SKM-1 treated with dmso at 0.1 percent for 144 hours (cell line): ENCODE measurements at regions not wholly inside any gene's neighbourhood (a gene's known extent, or its start where the extent isn't known, plus 50 kb on each side); places are given as distances from the start of the nearest gene placed in this dataset.

Source experiments
- DNase-seq: peaks from one replicate; lab custom pipeline; 2025; ENCODE audit not compliant: unreplicated experiment; lab: John Stamatoyannopoulos, UW

DNA sequence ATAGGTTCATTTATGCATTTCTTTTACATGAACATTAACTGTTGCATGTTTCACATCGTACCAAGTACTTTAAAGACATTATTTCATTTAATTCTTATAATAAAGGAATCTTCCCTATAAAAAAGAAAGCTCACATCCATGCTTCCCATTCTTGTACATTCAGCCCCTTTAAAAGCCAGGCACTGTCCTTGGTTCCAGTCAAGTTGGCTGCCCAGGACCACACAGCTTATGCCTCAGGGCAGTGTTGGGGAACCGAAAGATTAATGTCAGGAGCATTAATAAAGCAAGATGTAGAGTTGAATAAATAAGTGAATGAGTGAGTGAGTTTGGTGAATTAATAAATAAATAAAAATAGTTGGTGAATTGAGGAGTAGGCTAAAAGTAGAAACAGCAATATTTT, 409.4 kb upstream of the DAB1 start:
- no peak for DNase-seq

DNA sequence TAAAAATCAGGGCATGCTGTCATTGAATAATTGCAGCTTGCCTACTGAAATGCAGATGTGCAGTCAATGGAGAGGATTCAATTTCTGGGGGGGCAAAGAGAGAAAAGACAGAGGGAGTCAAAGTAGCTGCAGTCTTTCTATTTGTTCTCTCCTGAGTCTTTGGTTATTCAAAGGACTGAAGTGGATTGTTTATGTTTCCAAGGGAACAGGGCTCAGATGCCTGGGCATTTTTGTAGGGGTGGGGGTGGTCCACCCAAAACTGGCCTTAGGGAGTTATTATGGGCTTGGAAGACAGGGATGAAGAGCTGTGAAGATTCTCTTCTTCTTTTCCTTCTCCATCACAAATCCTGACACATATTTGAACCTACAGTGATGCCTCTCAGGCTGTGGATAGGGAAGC, 408.8 kb upstream of the DAB1 start:
- DNase-seq, result no peak

DNA sequence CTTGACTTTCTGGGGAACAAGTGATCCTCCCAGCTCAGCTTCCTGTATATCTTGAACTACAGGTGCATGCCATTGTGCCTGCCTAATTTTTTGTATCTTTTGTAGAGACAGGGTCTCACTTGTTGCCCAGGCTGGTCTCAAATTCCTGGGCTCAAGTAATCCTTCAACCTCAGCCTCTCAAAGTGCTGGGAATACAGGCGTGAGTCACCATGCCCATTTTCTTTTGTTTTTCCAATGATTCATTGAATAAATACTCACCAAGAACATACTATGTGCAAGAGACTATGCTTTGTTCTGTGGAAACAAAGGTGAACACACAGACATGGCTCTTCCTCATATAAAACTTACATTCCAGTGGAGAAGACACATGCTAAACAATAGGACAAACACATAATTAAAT, 407.8 kb upstream of the DAB1 start:
- DNase-seq, result no peak

DNA sequence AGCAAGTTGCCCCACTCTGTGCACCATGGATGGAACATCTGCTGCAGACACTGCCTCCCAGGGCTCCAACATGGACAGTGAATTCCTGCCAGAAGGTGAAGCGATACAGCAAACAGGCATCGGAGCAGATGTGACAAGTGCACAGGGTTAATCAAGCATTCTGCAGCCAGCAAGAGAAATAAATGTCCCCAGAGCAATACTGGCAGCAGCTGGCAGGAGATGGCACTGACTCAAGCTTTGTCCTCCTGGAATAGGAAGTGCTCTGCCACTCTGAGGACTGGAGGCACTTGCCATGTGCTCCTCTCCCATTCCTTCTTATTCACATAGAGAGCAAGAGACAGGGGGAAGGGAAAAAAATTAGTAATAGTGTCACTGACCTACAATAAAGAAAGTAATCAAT, 402.7 kb upstream of the DAB1 start:
- DNase-seq, result no peak

DNA sequence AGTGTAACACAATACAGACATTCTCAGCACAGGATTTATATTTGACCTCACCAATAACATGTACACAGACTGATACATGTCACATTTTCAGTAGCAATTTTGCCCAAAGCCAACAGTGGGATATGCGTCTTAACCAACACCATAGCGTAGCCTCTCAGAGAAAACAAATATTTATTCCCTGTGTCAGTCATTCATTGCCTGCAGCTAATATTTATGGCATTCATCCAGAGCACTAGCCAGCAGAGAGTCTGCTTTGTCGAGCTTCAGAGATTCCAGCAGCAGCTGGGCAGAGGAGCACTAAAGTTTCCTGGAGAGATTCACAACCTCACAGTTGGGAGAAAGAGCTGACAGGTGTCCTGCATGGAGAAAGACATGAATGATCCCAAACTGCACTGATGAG, 400.7 kb upstream of the DAB1 start:
- DNase-seq, result no peak

DNA sequence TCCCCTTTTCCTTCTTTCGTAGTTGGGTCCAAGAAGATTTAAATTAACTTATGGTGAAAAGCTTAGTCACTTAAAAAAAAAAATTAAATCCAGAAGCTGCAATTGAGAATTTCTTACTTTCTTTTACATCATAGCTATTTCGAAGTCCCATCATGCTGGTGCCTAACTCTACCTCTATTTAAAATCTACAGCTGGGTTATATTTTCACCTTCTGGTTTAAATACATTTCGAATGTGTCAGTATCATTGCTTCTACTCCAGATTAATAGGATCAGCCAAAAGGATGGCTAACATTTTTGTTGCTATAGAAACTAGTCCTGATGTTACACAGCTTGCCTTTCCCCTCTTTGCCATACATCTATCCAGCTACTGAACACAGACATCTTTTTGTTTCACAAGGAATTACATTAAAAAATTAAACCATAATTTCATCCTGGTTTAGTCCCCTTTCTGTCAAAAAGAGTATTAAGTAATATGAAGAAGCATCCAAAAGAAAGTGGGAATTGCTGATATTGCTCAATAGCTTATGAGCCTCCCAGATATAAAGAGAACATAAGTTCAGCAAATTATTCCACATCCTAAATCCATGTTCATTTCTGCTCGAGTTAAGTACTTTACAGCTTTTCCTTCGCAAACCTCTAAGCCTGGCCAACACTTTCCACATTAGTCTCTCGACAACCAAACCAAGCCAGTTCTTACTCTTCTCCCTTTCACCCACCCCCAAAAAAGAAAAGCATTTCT, 396.7 kb upstream of the DAB1 start:
- no peak for DNase-seq

DNA sequence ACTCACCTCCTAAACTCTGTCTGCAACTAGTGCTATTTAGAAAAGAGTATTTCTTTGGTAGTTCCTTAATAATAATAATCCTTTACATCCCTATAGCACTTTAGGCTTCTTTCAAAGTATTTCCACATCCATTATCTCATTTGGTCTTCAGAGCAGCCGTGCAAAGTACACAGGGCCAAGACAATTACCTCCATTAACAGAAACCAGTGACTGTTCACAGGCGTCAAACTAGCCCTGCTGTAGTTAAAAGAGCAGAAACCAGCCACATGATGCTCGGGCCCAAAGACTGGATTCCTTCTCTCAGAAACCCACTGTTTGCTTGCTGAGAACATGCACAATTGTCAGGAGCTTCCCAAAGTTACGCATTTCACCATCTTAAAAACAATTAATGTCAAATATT, 396.0 kb upstream of the DAB1 start:
- no peak for DNase-seq

DNA sequence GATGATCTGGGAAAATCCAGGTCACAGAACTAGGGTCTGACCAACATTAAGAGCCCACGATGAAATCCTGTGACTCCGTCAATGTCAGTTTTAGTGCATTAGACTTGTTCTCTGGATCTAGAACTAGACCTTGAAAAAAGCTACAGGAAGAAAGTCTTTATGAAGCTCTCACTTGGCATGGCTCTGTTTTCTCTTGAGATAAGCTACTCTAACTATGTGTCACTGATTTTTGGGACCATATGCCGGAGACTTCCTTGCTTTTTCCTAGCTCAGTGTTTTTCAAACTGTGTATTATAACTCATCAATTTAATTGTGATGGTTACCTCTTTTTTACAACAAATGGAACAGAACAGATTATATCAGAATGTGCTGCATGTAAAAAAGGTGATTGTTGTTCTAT, 379.7 kb upstream of the DAB1 start:
- no peak for DNase-seq

DNA sequence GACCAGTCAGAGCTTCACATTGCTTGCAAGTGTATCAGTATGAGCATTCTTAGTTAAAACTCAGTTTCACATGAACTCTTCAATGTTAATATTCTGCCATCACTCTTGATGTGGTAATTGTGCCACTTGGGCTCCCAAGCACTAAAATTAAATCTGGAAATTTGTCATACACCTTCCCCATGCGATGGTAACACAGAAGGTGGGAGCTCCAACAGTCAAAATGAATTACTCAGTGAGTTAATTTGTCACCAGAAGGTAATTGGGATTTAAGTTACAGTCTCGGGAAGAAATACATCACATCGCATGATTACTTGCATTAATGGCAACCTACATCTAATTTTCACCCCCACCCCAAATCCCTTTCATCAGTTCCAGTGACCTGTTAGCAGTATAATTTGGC, 376.5 kb upstream of the DAB1 start:
- no peak for DNase-seq

DNA sequence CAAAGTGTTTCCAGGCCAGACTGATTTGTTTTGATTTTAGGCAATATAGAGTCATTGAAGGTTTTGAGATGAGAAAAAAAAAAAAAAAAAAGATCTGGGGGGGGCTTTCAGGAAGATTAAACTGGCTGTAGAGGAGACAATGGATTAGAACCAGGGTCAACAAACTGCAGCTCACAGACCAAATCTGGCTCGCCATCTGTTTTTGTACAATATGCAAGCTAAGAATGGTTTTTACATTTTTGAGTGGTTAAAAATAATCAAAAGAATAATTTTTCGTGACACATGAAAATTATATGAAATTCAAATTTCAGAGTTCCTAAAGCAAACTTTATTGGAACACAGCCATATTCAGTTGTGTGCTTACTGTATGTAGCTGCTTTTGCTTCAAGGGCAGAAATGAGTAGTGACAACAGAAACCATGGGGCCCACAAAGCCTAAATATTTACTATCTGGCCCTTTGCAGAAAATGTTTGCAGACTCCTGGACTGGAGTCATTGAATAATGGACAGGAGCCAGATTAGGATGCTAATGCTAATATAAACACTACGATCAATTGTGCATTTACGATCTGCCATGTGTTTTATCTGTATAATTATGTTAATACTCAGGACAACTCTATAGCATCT, 375.7 kb upstream of the DAB1 start:
- no peak for DNase-seq

DNA sequence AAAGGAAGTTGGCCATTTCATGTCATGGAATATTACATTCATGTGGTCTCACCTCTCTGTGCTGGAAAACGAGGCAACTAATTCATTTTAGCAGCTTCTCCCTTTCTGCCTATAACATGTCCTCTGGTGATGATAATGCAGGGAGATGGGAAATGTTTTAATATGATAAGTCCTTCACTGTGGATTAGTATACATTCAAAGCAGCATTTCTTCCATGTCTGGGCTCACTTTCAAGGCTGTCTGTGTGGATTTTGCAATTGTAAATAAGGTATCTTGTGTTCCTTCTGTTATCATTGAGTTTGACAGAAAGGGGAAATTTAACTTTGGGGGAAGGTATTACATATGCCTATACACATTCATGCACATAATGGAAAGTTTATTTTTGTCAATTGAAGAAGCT, 374.7 kb upstream of the DAB1 start:
- DNase-seq, result no peak

DNA sequence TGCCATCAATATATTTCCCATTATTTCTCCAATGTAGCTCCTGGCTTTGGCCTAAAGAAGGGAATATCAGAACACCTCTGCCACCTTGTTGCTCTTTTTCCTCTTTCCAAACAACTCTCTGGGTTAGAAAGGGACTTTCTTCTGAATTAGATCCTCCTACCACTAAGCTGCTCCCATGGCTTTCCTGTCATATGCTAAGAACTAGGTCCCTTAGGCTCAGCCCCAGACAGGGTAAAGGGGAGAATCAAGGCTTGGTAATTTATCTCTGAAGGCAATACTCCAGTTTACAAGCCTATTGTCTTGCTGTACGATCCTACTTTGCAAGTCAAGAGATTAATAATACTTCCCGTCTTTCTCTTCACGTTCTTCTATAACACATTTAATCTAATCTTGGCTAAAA, 373.2 kb upstream of the DAB1 start:
- no peak for DNase-seq

DNA sequence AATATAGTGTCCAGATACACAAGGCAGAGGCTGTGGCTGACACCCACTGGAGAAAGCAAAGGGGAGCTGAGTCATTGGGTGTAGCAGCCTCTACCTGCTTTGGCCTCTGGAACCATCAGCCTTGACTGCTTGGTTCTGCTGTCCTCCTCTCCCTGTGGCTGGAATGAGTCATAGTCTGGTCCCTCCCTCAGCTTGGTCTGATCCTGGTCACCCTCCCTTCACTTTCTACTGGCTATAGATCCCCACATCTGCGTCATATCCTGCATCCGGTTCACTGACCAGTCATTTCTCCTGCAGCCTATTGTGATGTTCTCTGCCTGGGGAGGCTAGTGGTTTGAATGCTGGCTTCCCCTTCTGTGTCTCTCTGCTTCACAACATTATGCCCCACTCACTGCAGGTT, 372.8 kb upstream of the DAB1 start:
- no peak for DNase-seq

DNA sequence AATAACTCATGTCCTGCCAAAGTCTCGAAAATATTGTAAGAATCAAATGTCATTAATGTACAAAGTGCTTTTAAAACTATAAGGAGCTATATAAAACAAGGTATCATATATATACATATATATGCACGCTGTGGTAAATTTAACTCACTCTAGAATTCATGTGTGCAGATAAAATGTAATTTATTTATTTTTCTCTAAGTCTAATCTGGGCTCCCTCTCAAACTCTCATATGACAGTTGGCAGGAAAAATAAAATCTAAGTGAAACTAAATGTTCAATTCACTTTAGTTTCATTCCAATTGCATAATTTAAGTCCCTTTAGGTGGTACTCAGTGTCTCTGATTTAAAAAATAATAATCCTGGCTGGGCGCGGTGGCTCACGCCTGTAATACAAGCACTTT, 372.0 kb upstream of the DAB1 start:
- DNase-seq, result no peak

DNA sequence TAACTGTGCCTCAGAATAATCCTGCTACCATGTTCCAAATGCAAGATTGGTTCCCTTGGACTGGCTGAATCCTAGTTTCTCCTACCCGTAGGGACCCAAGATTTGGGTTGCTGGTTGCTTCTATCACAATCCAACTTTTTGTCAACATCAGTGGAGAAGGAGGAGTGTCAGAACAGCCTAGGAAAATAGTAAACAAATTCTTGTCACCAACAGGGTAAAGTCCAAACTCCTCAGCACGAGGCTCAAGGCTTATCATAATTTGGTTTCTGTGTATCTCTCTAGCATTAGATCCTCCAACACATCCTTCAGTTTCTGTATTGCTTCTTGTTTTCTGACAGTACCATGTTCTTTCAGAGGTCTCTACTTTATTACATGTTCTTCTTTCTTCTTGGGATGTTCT, 370.2 kb upstream of the DAB1 start:
- no peak for DNase-seq

DNA sequence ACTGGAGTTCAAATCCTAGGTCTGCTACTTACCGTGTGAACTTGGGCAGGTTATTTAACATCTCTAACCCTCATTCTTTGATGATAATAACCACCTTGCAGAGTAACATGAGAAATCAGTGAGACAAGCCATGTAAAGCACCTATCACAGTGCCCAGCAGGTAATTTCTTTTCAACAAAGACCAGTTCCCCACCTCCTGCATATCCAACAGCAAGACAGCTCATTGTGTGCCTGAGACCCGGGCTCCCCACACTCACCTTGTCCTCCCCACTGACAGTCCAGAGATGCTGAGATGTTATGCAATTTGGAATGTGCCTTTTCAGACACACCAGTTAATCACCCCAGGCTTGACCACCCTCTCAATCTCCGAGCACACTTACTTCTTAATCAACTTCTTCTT, 367.6 kb upstream of the DAB1 start:
- no peak for DNase-seq

DNA sequence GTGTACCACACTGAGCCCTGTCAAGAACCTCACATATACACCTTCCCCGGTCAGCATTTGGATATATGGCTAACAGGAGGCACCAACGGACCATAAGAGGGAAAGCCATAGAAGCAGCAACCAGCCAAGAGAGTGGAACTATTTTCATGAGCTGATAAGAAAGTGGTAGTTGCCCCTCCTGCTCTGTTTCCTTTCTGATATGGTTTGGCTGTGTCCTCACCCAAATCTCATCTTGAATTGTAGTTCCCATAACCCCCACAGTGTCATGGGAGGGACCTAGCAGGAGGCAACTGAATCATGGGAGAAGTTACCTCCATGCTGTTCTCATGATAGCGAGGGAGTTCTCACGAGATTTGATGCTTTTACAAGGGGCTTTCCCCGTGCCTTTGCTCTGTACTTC, 366.1 kb upstream of the DAB1 start:
- no peak for DNase-seq

DNA sequence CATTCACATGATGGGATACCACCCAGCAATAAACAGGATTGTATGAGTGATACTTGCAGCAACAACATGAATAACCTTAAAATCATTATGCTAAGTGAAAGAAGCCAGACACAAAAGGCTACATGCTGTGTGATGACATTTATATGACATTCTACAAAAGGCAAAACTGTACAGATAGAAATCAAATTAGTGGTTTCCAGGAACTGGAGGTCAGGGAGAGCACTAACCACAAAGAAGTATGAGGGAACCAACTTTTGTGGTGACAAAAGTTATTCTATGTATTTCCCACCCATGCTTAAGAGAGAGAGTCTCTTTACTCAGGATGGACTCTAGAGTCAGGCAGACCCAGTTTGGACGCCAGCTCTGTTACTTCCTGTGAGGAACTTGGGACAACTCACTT, 364.5 kb upstream of the DAB1 start:
- DNase-seq, result no peak

DNA sequence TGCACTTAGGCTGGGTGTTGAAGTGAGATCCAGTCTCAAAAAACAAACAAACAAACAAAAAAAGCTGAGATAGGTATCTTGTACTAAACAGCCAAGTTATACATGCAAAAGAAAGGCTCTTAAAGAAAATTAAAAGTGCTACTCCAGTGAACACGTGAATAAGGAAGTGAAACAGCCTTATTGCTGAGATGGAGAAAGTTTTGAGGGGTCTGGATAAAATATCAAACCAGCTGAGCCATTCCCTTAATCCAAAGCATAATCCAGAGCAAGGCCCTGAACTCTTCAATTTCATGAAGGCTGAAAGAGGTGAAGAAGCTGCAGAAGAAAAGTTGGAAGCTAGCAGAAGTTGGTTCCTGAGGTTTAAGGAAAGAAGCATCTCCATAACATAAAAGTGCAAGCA, 360.5 kb upstream of the DAB1 start:
- no peak for DNase-seq

DNA sequence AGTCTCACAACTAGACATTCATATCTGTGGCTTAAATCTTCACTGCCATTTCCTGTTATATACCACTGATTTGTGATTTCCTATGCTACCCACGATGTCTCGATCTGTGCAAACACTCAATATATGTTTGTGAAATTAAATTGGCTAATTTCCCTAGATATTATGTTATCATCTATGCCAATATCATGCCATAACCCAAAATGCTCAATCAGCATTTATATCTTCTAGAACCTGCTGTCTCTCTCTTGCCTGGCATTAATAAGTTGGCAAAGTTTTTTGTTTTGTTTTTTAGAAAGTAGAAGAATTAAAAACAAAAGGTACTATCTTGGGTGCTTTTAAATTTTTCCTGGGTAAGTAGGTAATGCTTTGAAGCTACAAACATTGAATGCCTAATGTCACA, 358.5 kb upstream of the DAB1 start:
- no peak for DNase-seq

DNA sequence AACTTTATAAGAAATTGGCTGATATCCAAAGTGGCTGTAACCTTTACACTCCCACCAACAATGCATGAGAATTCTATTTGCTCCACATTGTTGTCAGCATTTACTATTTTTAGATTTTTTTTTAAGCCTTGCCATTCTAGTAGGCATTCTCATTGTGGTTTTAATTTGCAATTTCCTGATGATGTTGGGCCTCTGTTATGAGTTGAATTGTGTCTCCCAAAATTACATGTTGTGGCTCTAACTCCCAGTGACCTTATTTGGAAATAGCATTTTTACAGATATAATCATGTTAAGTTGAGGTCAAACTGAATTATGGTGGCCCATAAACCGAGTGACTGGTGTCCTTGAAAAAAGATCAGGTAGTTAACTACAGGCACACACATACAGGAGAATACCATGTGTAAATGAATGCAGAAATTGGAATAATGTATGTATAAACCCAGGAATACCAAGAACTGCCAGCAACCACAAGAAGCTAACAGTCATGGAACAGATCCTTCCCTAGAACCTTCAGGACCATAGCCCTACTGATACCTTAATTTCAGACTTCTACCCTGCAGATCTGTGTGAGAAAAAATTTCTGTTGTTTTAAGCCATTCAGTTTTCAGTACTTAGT, 348.8 kb upstream of the DAB1 start:
- no peak for DNase-seq

DNA sequence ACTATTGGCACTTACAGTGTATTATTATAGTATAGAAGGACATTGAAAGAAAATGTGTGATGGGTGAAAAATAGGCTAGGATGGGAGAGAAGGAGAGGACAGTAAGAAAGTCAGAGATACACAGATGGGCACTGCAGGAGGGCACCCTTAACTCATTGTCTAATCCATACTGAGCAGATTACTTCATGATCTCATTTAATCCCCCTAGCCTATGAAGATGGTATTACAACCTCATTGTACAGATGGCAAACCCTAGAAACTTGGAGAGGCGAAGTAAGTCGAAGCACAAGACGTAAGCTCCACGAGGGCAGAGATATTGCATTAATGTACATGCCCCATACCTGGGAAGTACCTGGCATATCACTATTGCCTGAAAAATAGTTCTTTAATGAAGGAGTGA, 346.9 kb upstream of the DAB1 start:
- no peak for DNase-seq

DNA sequence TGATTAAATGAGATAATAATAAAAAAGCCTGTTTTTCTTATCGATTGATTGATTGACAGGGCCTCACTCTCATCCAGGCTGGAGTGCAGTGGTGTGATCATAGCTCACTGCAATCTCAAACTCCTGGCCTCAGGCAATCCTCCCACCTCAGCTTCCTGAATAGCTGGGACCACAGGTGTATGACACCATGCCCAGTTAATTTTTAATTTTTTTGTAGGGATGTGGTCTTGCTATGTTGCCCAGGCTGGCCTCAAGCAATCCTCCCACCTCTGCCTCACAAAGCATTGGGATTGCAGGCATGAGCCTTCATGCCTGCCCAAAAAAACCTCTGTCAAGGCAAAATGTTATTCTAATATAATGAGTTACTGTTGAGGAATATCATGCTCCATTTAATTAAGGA, 346.4 kb upstream of the DAB1 start:
- DNase-seq, result no peak
